ENCODE measurements at regions not wholly inside any gene's neighbourhood (a gene's known extent, or its start where the extent isn't known, plus 50 kb on each side); places are given as distances from the start of the nearest gene placed in this dataset.

DNA sequence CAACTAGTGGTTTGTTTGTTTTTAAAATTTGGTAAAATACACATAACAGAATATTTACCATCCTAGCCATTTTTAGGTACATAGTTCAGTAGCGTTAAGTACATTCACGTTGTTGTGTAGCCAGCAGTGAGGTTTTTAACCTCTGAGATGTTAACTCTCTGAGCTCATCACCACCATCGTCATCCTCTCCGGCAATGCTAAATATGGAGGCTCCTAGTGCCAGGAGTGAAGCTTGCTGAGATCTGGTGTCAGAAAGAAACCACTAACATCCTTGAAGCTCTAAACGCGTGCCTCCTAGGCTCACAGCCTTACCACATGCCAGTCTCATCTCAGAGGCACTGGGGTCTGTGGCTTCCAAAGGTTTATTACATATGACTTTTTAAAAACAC lies 330.2 kb upstream of the B3GAT1 start:
- CTCF ChIA-PET = no interaction called here
- TF ChIP-seq FOXA1 (IDR thresholded peaks at IDR 0.05) = no peak
- TF ChIP-seq HDGF (IDR thresholded peaks at IDR 0.05; ENCODE audit: borderline replicate concordance) = no peak
- no peak for TF ChIP-seq TARDBP (IDR thresholded peaks at IDR 0.05)
- TF ChIP-seq L3MBTL2 (conservative IDR thresholded peaks at IDR 0.05) = no peak
- no peak for TF ChIP-seq ELF4 (IDR thresholded peaks at IDR 0.05)
- no peak for TF ChIP-seq FOXM1 (IDR thresholded peaks at IDR 0.05; ENCODE audit: borderline replicate concordance)
- no peak for TF ChIP-seq BHLHE40 (IDR thresholded peaks at IDR 0.05; ENCODE audit: borderline replicate concordance)
- TF ChIP-seq, protein P1, sequence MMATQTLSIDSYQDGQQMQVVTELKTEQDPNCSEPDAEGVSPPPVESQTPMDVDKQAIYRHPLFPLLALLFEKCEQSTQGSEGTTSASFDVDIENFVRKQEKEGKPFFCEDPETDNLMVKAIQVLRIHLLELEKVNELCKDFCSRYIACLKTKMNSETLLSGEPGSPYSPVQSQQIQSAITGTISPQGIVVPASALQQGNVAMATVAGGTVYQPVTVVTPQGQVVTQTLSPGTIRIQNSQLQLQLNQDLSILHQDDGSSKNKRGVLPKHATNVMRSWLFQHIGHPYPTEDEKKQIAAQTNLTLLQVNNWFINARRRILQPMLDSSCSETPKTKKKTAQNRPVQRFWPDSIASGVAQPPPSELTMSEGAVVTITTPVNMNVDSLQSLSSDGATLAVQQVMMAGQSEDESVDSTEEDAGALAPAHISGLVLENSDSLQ (IDR thresholded peaks at IDR 0.05) = no peak
- TF ChIP-seq SUZ12 (IDR thresholded peaks at IDR 0.05) = no peak
- TF ChIP-seq ARNT (IDR thresholded peaks at IDR 0.05) = no peak
- POLR2A ChIA-PET = no interaction called here
- DNase-seq (ENCODE audit: extremely low spot score) = no peak

DNA sequence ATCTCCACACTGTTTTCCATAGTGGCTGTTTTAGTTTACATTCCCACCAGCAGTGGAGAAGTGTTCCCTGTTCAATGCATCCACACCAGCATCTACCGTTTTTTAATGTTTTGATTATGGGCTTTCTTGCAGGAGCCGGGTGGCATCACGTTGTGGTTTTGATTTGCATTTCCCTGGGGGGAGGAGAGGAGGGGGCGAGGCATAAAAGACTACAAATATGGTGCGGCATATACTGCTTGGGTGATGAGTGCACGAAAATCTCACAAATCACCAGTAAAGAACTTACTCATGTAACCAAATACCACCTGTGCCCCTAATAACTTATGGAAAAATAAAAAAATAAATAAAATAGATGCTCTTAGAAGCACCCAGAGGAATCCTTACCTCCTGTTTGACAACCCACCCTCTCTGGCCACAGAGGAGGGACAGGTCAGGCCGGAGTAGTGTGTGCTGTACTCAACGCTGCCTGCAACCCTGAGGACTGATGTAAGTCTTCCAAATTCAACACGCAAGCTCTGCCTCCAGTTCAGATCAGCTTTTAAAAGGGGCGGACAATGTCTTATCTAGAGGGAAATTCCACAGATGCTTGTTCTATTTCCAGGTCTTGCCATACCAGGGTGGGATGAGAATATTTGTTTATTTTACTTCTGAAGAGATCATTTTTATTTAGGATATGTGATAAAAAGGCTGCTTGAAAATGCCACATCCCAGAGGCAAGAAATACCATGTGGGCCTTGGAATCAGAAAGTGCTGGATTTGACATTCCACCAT lies 329.6 kb upstream of the B3GAT1 start:
- TF ChIP-seq FOXA1 (IDR thresholded peaks at IDR 0.05) (no peak), LEF1 (IDR thresholded peaks at IDR 0.05; ENCODE audit: borderline replicate concordance) (no peak), NFRKB (IDR thresholded peaks at IDR 0.05) (no peak), CTBP1 (IDR thresholded peaks at IDR 0.05; ENCODE audit: borderline replicate concordance) (no peak), FOXM1 (IDR thresholded peaks at IDR 0.05; ENCODE audit: borderline replicate concordance) (no peak), ARNT (IDR thresholded peaks at IDR 0.05) (no peak), SUZ12 (IDR thresholded peaks at IDR 0.05) (no peak), BHLHE40 (IDR thresholded peaks at IDR 0.05; ENCODE audit: borderline replicate concordance) (no peak), ZNF384 (IDR thresholded peaks at IDR 0.05) (no peak), FOXK2 (IDR thresholded peaks at IDR 0.05) (no peak), ELF4 (IDR thresholded peaks at IDR 0.05) (no peak), HDGF (IDR thresholded peaks at IDR 0.05; ENCODE audit: borderline replicate concordance) (no peak), SP1 (IDR thresholded peaks at IDR 0.05) (no peak), L3MBTL2 (conservative IDR thresholded peaks at IDR 0.05) (no peak), TARDBP (IDR thresholded peaks at IDR 0.05) (no peak)
- TF ChIP-seq, protein P1 (IDR thresholded peaks at IDR 0.05) = no peak
- ChIA-PET CTCF (no interaction called here), POLR2A (no interaction called here)
- DNase-seq (ENCODE audit: extremely low spot score) = no peak

DNA sequence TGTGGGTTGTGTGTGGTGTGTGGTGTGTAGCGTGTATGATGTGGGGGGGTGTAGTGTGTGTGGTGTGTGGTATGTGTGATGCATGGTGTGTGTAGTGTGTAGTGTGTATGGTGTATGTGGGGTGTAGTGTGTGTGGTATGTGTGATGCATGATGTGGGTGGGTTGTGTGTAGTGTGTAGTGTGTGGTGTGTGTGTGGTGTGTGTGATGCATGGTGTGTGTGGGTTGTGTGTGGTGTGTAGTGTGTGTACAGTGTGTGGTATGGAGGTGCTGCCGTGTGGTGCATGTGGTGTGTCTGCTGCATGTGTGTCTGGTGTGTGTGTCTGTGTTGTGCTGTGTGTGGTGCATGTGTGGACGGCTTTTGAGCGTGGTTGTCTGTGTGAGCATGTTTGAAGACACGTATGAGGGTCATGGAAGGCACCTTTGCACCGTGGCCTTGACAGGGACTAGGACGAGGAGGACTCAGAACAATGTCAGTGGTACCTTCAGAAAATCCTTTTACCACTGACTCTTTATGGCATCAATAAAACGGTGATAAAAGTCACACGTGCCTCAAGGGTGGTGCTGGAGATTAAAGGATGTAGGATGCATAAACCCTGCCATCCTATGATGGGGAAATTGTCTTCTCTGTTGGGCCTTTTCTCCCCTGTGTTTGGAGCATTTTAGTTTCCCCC lies 328.7 kb upstream of the B3GAT1 start:
- POLR2A ChIA-PET = no interaction called here
- CTCF ChIA-PET = no interaction called here
- DNase-seq (ENCODE audit: extremely low spot score) = no peak
- TF ChIP-seq NFRKB (IDR thresholded peaks at IDR 0.05) (no peak), FOXM1 (IDR thresholded peaks at IDR 0.05; ENCODE audit: borderline replicate concordance) (no peak), FOXK2 (IDR thresholded peaks at IDR 0.05) (no peak), FOXA1 (IDR thresholded peaks at IDR 0.05) (no peak), SP1 (IDR thresholded peaks at IDR 0.05) (no peak), TARDBP (IDR thresholded peaks at IDR 0.05) (no peak)

DNA sequence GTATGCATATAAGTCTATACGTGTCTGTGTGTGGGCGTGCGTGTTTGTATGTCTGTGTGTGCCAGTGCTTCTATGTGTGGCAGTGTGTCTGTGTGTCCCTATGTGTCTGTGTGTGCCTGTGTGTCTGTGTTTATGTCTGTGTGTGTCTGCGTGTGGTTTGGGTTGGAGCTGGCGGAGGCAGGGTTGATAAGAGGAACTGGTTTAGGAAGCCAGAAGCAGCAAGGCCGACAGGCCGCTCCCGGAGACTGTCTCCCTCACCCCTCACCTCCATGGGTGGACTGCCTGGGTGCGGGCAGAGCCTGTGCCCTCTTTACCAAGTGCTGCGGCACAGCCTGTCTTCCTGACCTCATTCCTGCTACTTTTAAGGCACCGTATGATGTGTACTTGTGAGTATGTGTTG lies 327.1 kb upstream of the B3GAT1 start:
- CTCF ChIA-PET = interaction anchor here (0.6 kb wide), 1 partner anchor 43 kb away, joined by 3 read pairs; no protein-coding TSS in a partner anchor

DNA sequence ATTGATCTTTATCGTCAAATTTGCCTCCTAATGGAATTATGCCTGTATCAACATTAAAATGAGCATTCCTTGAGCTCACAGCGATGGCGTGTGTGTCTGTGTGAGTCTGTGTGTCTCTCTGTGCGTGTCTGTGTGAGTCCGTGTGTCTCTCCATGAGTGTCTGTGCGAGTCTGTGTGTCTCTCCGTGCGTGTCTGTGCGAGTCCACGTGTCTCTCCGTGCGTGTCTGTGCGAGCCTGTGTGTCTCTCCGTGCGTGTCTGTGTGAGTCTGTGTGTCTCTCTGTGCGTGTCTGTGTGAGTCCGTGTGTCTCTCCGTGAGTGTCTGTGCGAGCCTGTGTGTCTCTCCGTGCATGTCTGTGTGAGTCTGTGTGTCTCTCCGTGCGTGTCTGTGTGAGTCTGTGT lies 326.5 kb upstream of the B3GAT1 start:
- no peak for TF ChIP-seq TARDBP (IDR thresholded peaks at IDR 0.05)
- TF ChIP-seq FOXA1 (IDR thresholded peaks at IDR 0.05) = no peak
- no peak for TF ChIP-seq FOXK2 (IDR thresholded peaks at IDR 0.05)
- no peak for TF ChIP-seq ELF4 (IDR thresholded peaks at IDR 0.05)
- TF ChIP-seq SUZ12 (IDR thresholded peaks at IDR 0.05) = no peak
- no peak for TF ChIP-seq HDGF (IDR thresholded peaks at IDR 0.05; ENCODE audit: borderline replicate concordance)
- no peak for TF ChIP-seq L3MBTL2 (conservative IDR thresholded peaks at IDR 0.05)
- TF ChIP-seq LEF1 (IDR thresholded peaks at IDR 0.05; ENCODE audit: borderline replicate concordance) = no peak
- TF ChIP-seq, protein P1 (IDR thresholded peaks at IDR 0.05) = no peak
- no peak for TF ChIP-seq ARNT (IDR thresholded peaks at IDR 0.05)

More for the DNA sequence above, 327.1 kb upstream of the B3GAT1 start:
- no peak for DNase-seq (ENCODE audit: extremely low spot score)
- POLR2A ChIA-PET = no interaction called here
- no peak for TF ChIP-seq L3MBTL2 (conservative IDR thresholded peaks at IDR 0.05)
- TF ChIP-seq FOXK2 (IDR thresholded peaks at IDR 0.05) = no peak
- no peak for TF ChIP-seq ARNT (IDR thresholded peaks at IDR 0.05)
- no peak for TF ChIP-seq NFRKB (IDR thresholded peaks at IDR 0.05)
- TF ChIP-seq FOXA1 (IDR thresholded peaks at IDR 0.05) = no peak
- no peak for TF ChIP-seq BHLHE40 (IDR thresholded peaks at IDR 0.05; ENCODE audit: borderline replicate concordance)

More for the DNA sequence above, 326.5 kb upstream of the B3GAT1 start:
- DNase-seq (ENCODE audit: extremely low spot score) = no peak
- CTCF ChIA-PET = interaction anchor here (0.6 kb wide), 1 partner anchor 43 kb away, joined by 3 read pairs; no protein-coding TSS in a partner anchor
- POLR2A ChIA-PET = no interaction called here
